Cardiac fibroblast (primary cell): ENCODE measurements at regions not wholly inside any gene's neighbourhood (a gene's known extent, or its start where the extent isn't known, plus 50 kb on each side); places are given as distances from the start of the nearest gene placed in this dataset.
A peak's percentile ranks its signal among the peaks of the same experiment; 100 is the strongest.

Source experiments
- DNase-seq, 2 donors: peaks; one replicate each; pipeline versions ENCODE4 v3.0.0 to v3.0.0-alpha.2; 2010; ENCODE audit warnings: low read depth in 2 of 2
- H3K4me3 ChIP-seq, 2 donors: replicated peaks in 1 of 2; 1 replicate in 1 of 2; 2 replicates in 1 of 2; pipeline ENCODE4 v1.5.1; 2011; ENCODE audit warnings: low read depth in 2 of 2, low read length in 2 of 2, mild to moderate bottlenecking in 2 of 2, moderate library complexity in 1 of 2
- CTCF ChIP-seq: IDR thresholded peaks from one replicate; pipeline ENCODE4 v1.5.1; 2011; ENCODE audit warnings: low read depth, mild to moderate bottlenecking, low read length, inconsistent platforms

GRCh38 chr2:151056870-151057269 lies 204.8 kb downstream of the RBM43 start:
- no peak overlapping the region for H3K4me3 ChIP-seq
- TF ChIP-seq CTCF, result no peak
- DNase-seq, result peak; percentile 57 to 83

- TF ChIP-seq CTCF, result no peak
- H3K4me3 ChIP-seq, result no peak overlapping the region
- peak in 1 of 2 donors; percentile 59 for DNase-seq
Measured at GRCh38 chr2:151053661-151053990, 208.0 kb downstream of the RBM43 start.

GRCh38 chr2:151052850-151053660 lies 208.6 kb downstream of the RBM43 start:
- no peak overlapping the region for H3K4me3 ChIP-seq
- DNase-seq, result no peak
- no peak for TF ChIP-seq CTCF

GRCh38 chr2:151051574-151052220 lies 210.0 kb downstream of the RBM43 start:
- H3K4me3 ChIP-seq, result no peak overlapping the region
- TF ChIP-seq CTCF, result peak; percentile 84
- DNase-seq, result peak; percentile 64 to 75

GRCh38 chr2:151049746-151050145 lies 211.9 kb downstream of the RBM43 start:
- no peak overlapping the region for H3K4me3 ChIP-seq
- DNase-seq, result peak; percentile 70 to 80
- no peak for TF ChIP-seq CTCF

GRCh38 chr2:151048331-151049054 lies 213.2 kb downstream of the RBM43 start:
- no peak for TF ChIP-seq CTCF
- no peak for DNase-seq
- no peak overlapping the region for H3K4me3 ChIP-seq
